ENCODE measurements at regions not wholly inside any gene's neighbourhood (a gene's known extent, or its start where the extent isn't known, plus 50 kb on each side); places are given as distances from the start of the nearest gene placed in this dataset.

DNA sequence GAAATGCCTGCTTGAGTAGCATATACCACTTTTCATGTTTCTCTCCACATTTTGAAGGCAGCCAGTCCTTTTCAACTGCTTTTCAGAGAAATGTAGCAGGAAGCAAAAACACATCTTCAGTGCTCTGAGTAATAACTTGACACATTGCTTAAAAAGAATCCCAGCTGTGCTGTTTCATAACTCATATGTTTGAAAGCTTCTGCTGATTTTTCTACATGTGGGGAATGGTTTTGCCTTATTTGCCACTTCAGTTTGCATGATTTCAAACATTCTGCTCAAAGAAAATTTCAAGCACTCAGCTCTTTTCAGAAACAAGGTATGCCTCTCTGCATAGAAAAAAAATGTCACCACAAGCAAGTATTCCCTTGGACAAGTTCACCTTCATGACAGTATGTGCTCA, 732.8 kb downstream of the POM121L12 start:
- TF ChIP-seq FOXP2 (optimal IDR thresholded peaks at IDR 0.05; ENCODE audit: borderline replicate concordance, extremely low read depth, extremely low read length, insufficient read depth), result no peak
- no peak for TF ChIP-seq TAF1 (IDR thresholded peaks at IDR 0.05; ENCODE audit: borderline replicate concordance, insufficient read depth, low read length)
- no peak for TF ChIP-seq SIN3A (IDR thresholded peaks at IDR 0.05; ENCODE audit: borderline replicate concordance, insufficient read depth, low read length)
- TF ChIP-seq REST (IDR thresholded peaks at IDR 0.05; ENCODE audit: insufficient read depth in 1 of 2, low read depth in 2 of 2, low read length in 2 of 2), result no peak
- no peak for TF ChIP-seq POLR2AphosphoS5 (IDR thresholded peaks at IDR 0.05; ENCODE audit: low read depth, low read length)

DNA sequence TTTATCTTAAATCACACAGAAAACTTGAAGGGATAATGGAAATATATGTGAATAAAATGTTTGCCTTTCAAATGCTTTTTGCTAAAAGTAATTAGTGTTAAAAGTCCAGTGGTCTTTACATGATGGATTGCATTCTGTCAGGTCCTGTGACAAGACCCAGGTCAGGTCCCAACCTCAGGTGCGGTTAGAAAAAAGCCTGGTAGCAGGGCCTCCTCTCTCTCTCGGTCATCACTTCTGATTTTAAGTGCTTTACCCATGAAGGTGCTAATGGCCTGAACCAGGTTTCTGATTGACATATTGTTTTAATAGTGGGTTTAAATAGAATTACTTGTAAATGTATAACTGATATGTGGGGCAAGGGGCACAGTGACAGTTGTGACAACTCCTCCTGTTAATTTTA, 736.3 kb downstream of the POM121L12 start:
- TF ChIP-seq TAF1 (IDR thresholded peaks at IDR 0.05; ENCODE audit: borderline replicate concordance, insufficient read depth, low read length), result no peak
- TF ChIP-seq REST (IDR thresholded peaks at IDR 0.05; ENCODE audit: insufficient read depth in 1 of 2, low read depth in 2 of 2, low read length in 2 of 2), result no peak
- TF ChIP-seq SIN3A (IDR thresholded peaks at IDR 0.05; ENCODE audit: borderline replicate concordance, insufficient read depth, low read length), result no peak
- TF ChIP-seq FOXP2 (optimal IDR thresholded peaks at IDR 0.05; ENCODE audit: borderline replicate concordance, extremely low read depth, extremely low read length, insufficient read depth), result no peak
- TF ChIP-seq POLR2AphosphoS5 (IDR thresholded peaks at IDR 0.05; ENCODE audit: low read depth, low read length), result no peak

- TF ChIP-seq FOXP2 (optimal IDR thresholded peaks at IDR 0.05; ENCODE audit: borderline replicate concordance, extremely low read depth, extremely low read length, insufficient read depth) (no peak), SIN3A (IDR thresholded peaks at IDR 0.05; ENCODE audit: borderline replicate concordance, insufficient read depth, low read length) (no peak), REST (IDR thresholded peaks at IDR 0.05; ENCODE audit: insufficient read depth in 1 of 2, low read depth in 2 of 2, low read length in 2 of 2) (no peak), POLR2AphosphoS5 (IDR thresholded peaks at IDR 0.05; ENCODE audit: low read depth, low read length) (no peak), TAF1 (IDR thresholded peaks at IDR 0.05; ENCODE audit: borderline replicate concordance, insufficient read depth, low read length) (no peak)
Observed at GRCh38 chr7:53776323-53776722, 740.9 kb downstream of the POM121L12 start.

DNA sequence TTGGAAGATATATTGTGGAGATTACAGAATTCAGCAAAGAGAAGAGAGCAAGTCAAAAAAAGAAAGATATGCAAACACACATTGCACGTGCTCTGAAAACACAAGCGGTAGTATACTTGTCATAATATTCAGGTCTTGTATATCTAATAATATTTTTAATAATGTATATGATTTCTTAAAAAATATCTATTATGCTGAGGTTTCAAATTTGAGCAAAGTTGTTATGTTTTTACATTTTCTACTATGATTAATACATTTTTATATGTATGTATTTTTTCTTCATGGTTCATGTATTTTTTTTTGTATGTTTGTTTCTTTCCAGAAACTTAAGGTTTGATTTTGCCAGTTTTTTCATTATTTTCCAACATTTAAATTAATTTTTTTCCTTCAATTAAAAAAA, 752.4 kb upstream of the VSTM2A start:
- no peak for TF ChIP-seq FOXP2 (optimal IDR thresholded peaks at IDR 0.05; ENCODE audit: borderline replicate concordance, extremely low read depth, extremely low read length, insufficient read depth)
- TF ChIP-seq POLR2AphosphoS5 (IDR thresholded peaks at IDR 0.05; ENCODE audit: low read depth, low read length), result no peak
- no peak for TF ChIP-seq SIN3A (IDR thresholded peaks at IDR 0.05; ENCODE audit: borderline replicate concordance, insufficient read depth, low read length)
- no peak for TF ChIP-seq REST (IDR thresholded peaks at IDR 0.05; ENCODE audit: insufficient read depth in 1 of 2, low read depth in 2 of 2, low read length in 2 of 2)
- TF ChIP-seq TAF1 (IDR thresholded peaks at IDR 0.05; ENCODE audit: borderline replicate concordance, insufficient read depth, low read length), result no peak

- TF ChIP-seq SIN3A (IDR thresholded peaks at IDR 0.05; ENCODE audit: borderline replicate concordance, insufficient read depth, low read length) (no peak), REST (IDR thresholded peaks at IDR 0.05; ENCODE audit: insufficient read depth in 1 of 2, low read depth in 2 of 2, low read length in 2 of 2) (no peak), FOXP2 (optimal IDR thresholded peaks at IDR 0.05; ENCODE audit: borderline replicate concordance, extremely low read depth, extremely low read length, insufficient read depth) (no peak), POLR2AphosphoS5 (IDR thresholded peaks at IDR 0.05; ENCODE audit: low read depth, low read length) (no peak), TAF1 (IDR thresholded peaks at IDR 0.05; ENCODE audit: borderline replicate concordance, insufficient read depth, low read length) (no peak)
Observed at GRCh38 chr7:53794816-53795215, 747.4 kb upstream of the VSTM2A start.

Measured in PFSK-1 (cell line).